ENCODE measurements at regions not wholly inside any gene's neighbourhood (a gene's known extent, or its start where the extent isn't known, plus 50 kb on each side); places are given as distances from the start of the nearest gene placed in this dataset.

- TF ChIP-seq CTCF (IDR thresholded peaks at IDR 0.05) (no peak), RXRA (IDR thresholded peaks at IDR 0.05; ENCODE audit: borderline replicate concordance, low read depth) (no peak)
Observed at GRCh38 chr6:3551716-3552511, 95.1 kb upstream of the SLC22A23 start.

All from SK-N-SH (cell line).